CD4-positive, alpha-beta T cell (primary cell): ENCODE measurements at regions not wholly inside any gene's neighbourhood (a gene's known extent, or its start where the extent isn't known, plus 50 kb on each side); places are given as distances from the start of the nearest gene placed in this dataset.

Experiments
- ATAC-seq: fragments of 200-7000 bp; cut with Tn5 transposase; one replicate; pipeline ENCODE4 v1.10.0; 2022; ENCODE audit warnings: mild to moderate bottlenecking; ENCODE audit not compliant: poor library complexity
- CTCF ChIA-PET: fragments of 350-600 bp; sonication (Branson Sonifier 250); formaldehyde crosslinking; loops from one replicate; lab custom pipeline; 2021; ENCODE audit warnings: antibody characterized with exemption, inconsistent platforms; lab: Charles Lee
- POLR2A ChIA-PET: fragments of 350-600 bp; sonication (Branson Sonifier 250); formaldehyde crosslinking; loops from one replicate; lab custom pipeline; 2021; ENCODE audit warnings: antibody characterized with exemption, inconsistent platforms; lab: Charles Lee
- DNase-seq, 14 experiments: peaks; one replicate each; pipeline ENCODE4 v3.0.0-alpha.2; 2013 to 2020; ENCODE audit warnings: mixed read lengths in 2 of 14
- H3K27ac ChIP-seq, 2 donors: one replicate each; pipeline versions ENCODE4 v1.5.1 to v1.7.0; 2013; ENCODE audit warnings: low read length in 2 of 2, low read depth in 1 of 2, mild to moderate bottlenecking in 1 of 2
- H3K27me3 ChIP-seq, 2 experiments: 1 replicate in 1 of 2; 2 replicates in 1 of 2; pipeline versions ENCODE4 v1.6.1 to v1.7.0; 2013; ENCODE audit warnings: low read length in 2 of 2, control low read depth in 1 of 2, mild to moderate bottlenecking in 1 of 2, moderate library complexity in 1 of 2; ENCODE audit not compliant: insufficient read depth in 2 of 2, control insufficient read depth in 1 of 2
- H3K36me3 ChIP-seq: one replicate; pipeline ENCODE4 v1.6.1; 2013; ENCODE audit warnings: low read length, control low read depth; ENCODE audit not compliant: insufficient read depth
- H3K4me1 ChIP-seq: one replicate; pipeline ENCODE4 v1.6.1; 2013; ENCODE audit warnings: low read length, control low read depth; ENCODE audit not compliant: insufficient read depth
- H3K4me3 ChIP-seq: one replicate; pipeline ENCODE4 v1.5.1; 2013; ENCODE audit warnings: mild to moderate bottlenecking, low read length, moderate library complexity
- H3K9me3 ChIP-seq, 2 experiments: 1 replicate in 1 of 2; 2 replicates in 1 of 2; pipeline versions ENCODE4 v1.6.1 to v1.7.0; 2013; ENCODE audit warnings: low read length in 2 of 2, mild to moderate bottlenecking in 2 of 2, control low read depth in 1 of 2, moderate library complexity in 1 of 2; ENCODE audit not compliant: control insufficient read depth in 1 of 2, insufficient read depth in 1 of 2
- H3K27ac Mint-ChIP-seq: one replicate; pipeline ENCODE4 v1.8.0; 2020; ENCODE audit warnings: mixed read lengths
- H3K27me3 Mint-ChIP-seq: one replicate; pipeline ENCODE4 v1.8.0; 2021; ENCODE audit warnings: mixed read lengths
- H3K36me3 Mint-ChIP-seq: one replicate; pipeline ENCODE4 v1.8.0; 2021; ENCODE audit warnings: low read depth, mixed read lengths
- H3K4me1 Mint-ChIP-seq: one replicate; pipeline ENCODE4 v1.8.0; 2021; ENCODE audit warnings: low read depth, mixed read lengths
- H3K4me3 Mint-ChIP-seq: one replicate; pipeline ENCODE4 v1.8.0; 2020; ENCODE audit warnings: mild to moderate bottlenecking, mixed read lengths
- H3K9me3 Mint-ChIP-seq: one replicate; pipeline ENCODE4 v1.8.0; 2020; ENCODE audit warnings: mixed read lengths
- CTCF ChIP-seq: fragments of 200-600 bp; IDR thresholded peaks from one replicate; pipeline ENCODE4 v1.8.0; 2022; ENCODE audit warnings: antibody characterized with exemption, mild to moderate bottlenecking
- intact Hi-C, 2 experiments: fragments of 100-400 bp; cut with DNase I in 1 of 2; cut with micrococcal nuclease in 1 of 2; formaldehyde crosslinking; loops; one replicate each; pipeline versions ENCODE4 v1.15.1 to v1.9.0; 2023 to 2025; cut with DNase I, micrococcal nuclease

GRCh38 chr5:169512385-169512784, 71.2 kb upstream of the SPDL1 start:
- H3K4me1 ChIP-seq, result no peaks in the 10 kb centered on the region
- ChIA-PET CTCF (no interaction called here), POLR2A (no interaction called here)
- Mint-ChIP-seq H3K27ac (no peak overlapping the region), H3K4me1 (no peaks in the 10 kb centered on the region), H3K27me3 (no peaks in the 10 kb centered on the region), H3K4me3 (no peak overlapping the region), H3K9me3 (no peaks in the 10 kb centered on the region), H3K36me3 (no peaks in the 10 kb centered on the region)
- H3K27ac ChIP-seq, result no peak overlapping the region
- intact Hi-C loops, result no loop called here
- ATAC-seq (no peak), DNase-seq (no peak)
- no peak overlapping the region for H3K4me3 ChIP-seq
- H3K27me3 ChIP-seq, result peaks cover 0 to 2% of the 10 kb centered on the region in 2 experiments
- H3K9me3 ChIP-seq, result peaks cover 0 to 4% of the 10 kb centered on the region in 2 experiments
- H3K36me3 ChIP-seq, result no peaks in the 10 kb centered on the region
- no peak for TF ChIP-seq CTCF

- POLR2A ChIA-PET, result no interaction called here
- peaks cover 0 to 2% of the 10 kb centered on the region in 2 experiments for H3K27me3 ChIP-seq
- no peaks in the 10 kb centered on the region for H3K4me1 ChIP-seq
- intact Hi-C loops, result no loop called here
- no peak for DNase-seq
- H3K9me3 ChIP-seq, result peaks cover 0 to 4% of the 10 kb centered on the region in 2 experiments
- H3K9me3 Mint-ChIP-seq, result no peaks in the 10 kb centered on the region
- no peak overlapping the region for H3K4me3 Mint-ChIP-seq
- no peak overlapping the region for H3K4me3 ChIP-seq
- TF ChIP-seq CTCF, result no peak
- CTCF ChIA-PET, result no interaction called here
- no peak for ATAC-seq
- H3K4me1 Mint-ChIP-seq, result no peaks in the 10 kb centered on the region
- no peaks in the 10 kb centered on the region for H3K36me3 Mint-ChIP-seq
- no peak overlapping the region for H3K27ac Mint-ChIP-seq
- no peaks in the 10 kb centered on the region for H3K36me3 ChIP-seq
- H3K27ac ChIP-seq, result no peak overlapping the region
- H3K27me3 Mint-ChIP-seq, result no peaks in the 10 kb centered on the region
Observed at GRCh38 chr5:169511708-169512107, 71.9 kb upstream of the SPDL1 start.

- Mint-ChIP-seq H3K9me3 (no peaks in the 10 kb centered on the region), H3K36me3 (no peaks in the 10 kb centered on the region), H3K27ac (no peak overlapping the region), H3K4me1 (no peaks in the 10 kb centered on the region), H3K4me3 (no peak overlapping the region), H3K27me3 (peaks cover 15% of the 10 kb centered on the region)
- no peaks in the 10 kb centered on the region for H3K36me3 ChIP-seq
- no peaks in the 10 kb centered on the region for H3K9me3 ChIP-seq
- ATAC-seq (no peak), DNase-seq (no peak)
- no peak overlapping the region for H3K4me3 ChIP-seq
- no peak for TF ChIP-seq CTCF
- no peaks in the 10 kb centered on the region for H3K4me1 ChIP-seq
- POLR2A ChIA-PET, result no interaction called here
- no peak overlapping the region for H3K27ac ChIP-seq
- intact Hi-C loops, result no loop called here
- H3K27me3 ChIP-seq, result no peaks in the 10 kb centered on the region
- CTCF ChIA-PET, result no interaction called here
Observed at GRCh38 chr5:169507051-169507450, 76.5 kb upstream of the SPDL1 start.
